Head of caudate nucleus (tissue), 42 donors: ENCODE measurements at regions not wholly inside any gene's neighbourhood (a gene's known extent, or its start where the extent isn't known, plus 50 kb on each side); places are given as distances from the start of the nearest gene placed in this dataset.

Experiments
- DNase-seq, 42 donors: peaks; one replicate each; pipeline versions ENCODE4 v3.0.0 to v3.0.0-alpha.2; 2020 to 2021; ENCODE audit warnings: mixed read lengths in 7 of 42
- intact Hi-C: fragments of 100-400 bp; cut with DNase I; formaldehyde crosslinking; loops from one replicate; pipeline ENCODE4 v1.15.0; 2022

DNA sequence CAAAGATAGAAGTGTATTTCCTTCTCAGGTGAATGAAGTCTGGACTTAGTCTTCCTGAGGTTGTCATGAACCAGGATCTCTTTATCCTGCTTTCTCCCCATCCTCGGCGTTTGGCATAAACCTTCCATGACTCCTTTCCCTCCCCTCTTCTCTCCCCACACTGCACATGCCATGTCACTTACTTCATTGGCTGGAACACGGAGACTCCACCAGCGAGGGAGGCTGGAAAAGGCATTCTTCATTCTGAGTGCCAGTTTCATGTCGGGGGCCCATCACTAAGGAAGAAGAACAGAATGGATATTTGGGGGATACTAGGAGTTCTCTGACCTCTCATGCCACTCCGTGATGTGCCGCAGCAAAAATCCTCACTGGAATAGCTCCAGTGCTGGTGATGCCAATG is 105.6 kb downstream of the VCPKMT start:
- no peak for DNase-seq
- intact Hi-C loops, result no loop called here

- intact Hi-C loops, result no loop called here
- no peak for DNase-seq
Measured at GRCh38 chr14:50011242-50011641, 105.1 kb downstream of the VCPKMT start.

- DNase-seq, result no peak
- intact Hi-C loops, result no loop called here
Measured at GRCh38 chr14:50012644-50013043, 103.7 kb downstream of the VCPKMT start.

- DNase-seq, result no peak
- intact Hi-C loops, result no loop called here
Measured at GRCh38 chr14:50013198-50013918, 103.0 kb downstream of the VCPKMT start.

GRCh38 chr14:50013934-50014333 is 102.4 kb downstream of the VCPKMT start:
- no peak for DNase-seq
- intact Hi-C loops, result no loop called here

DNA sequence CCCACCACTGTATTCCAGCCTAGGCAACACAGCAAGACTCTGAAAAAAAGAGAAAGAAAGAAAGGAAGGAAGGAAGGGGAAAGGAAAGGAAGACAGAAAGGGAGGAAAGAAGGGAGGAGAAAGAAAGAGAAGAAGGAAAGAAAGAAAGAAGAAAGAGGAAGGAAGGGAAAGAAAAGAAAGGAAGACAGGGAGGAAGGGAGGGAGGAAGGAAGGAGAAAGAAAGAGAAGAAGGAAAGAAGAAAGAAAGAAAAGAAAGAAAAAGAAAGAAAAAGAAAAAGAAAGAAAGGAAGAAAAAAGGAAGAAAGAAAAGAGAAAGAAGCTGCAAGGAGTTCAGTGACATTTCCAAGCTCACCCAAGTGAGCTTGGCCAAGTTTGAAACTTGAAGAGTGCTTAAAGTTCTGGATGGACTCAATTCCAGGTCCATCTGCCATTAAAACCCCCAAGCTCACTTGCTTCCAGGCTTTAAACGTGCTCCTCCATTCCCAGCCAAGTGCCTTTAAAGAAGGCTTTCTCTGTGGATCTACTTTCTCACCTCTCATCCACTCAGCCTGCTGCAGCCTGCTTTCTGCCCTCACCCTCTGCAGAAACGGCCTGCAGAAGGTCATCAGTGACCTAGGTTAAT is 101.5 kb downstream of the VCPKMT start:
- no peak for DNase-seq
- intact Hi-C loops, result no loop called here

DNA sequence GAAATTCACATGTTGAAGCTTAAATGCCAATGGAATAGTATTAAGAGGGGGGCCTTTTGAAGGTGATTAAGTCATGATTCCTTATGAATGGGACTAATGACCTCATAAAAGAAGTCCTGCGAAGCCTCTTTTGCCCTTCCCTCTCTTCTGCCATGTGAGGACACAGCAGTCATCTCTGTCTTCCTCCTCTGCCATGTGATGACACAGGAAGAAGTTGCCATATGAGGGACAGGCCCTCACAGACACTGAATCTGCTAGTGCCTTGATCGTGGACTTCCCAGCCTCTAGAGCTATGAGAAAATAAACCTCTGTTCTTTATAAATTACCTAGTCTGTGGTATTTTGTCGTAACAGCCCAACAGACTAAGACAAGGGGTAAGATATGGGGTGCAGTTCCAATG is 100.7 kb downstream of the VCPKMT start:
- intact Hi-C loops, result no loop called here

DNA sequence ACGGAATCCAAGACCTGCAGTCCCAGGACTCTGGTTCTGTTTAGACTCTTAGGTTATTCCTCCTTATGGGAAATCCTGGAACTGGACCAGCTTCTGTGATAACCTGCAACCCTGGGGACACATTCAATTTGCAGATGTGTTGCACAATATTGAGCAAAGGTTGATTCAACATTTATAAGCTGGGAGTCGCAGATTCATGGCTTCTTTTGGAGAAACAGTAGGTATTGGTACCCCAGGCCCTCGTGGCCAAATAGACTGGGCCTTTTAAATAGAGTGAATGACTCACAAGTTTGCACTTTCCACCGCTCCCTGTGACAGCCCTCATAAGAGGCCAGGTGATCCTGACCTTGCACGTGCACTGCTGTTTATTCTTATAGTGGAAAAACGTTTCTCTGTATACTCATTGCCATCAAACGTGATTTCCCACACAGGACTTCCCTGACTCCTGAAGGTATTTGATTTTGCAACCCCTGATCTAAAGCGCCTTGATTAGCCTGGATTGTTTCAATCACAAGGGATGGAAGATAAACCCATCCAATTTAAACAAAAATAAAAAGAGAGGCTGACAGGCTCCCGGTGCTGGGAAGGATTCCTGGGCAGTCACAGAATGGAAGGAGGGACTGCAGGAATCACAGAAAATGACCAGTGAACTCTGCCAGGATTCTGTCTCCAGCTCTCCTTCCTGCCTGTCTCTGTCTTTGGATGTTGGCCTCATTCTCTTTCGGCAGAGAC is 98.0 kb downstream of the VCPKMT start:
- no peak for DNase-seq
- intact Hi-C loops, result no loop called here

More for the DNA sequence above, 100.7 kb downstream of the VCPKMT start:
- DNase-seq, result no peak

GRCh38 chr14:50018933-50019210 is 97.5 kb downstream of the VCPKMT start:
- no peak for DNase-seq
- intact Hi-C loops, result no loop called here

DNA sequence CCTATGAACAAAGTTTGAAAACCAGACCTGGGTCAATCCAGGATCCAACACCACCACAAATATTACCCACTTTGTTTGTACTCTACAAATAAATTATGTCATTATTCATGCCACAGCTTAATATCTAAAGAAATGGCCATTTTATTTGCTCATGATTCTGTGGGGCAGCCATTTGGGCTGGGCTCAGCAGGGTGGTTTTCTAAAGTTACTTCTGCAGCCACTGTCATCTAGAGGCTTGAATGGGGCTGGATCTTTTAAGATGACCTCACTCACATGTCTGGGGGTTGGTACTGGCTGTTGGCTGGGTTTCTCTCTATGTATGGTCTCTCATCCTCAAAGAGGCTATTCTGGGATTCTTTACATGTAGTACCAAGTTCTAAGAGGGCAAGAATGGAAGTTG is 96.2 kb downstream of the VCPKMT start:
- intact Hi-C loops, result no loop called here
- DNase-seq, result no peak

DNA sequence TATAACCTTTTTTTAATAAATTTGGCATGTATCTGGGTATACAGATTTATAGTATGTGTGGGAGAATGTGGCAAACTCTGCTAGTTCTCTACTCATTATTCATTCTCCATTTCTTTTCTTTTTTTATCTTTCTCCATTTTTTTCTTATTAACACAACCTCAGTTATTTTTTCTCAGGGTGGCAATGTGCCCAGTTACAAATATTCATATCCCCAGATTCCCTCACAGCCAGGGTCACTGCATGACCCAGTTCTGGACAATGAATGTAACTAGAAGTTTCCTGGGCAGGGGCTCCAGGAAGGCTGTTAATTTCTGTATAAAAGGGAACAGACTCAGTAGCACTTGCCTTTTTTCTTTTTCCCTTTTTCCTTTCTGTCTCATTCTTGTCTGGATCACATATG is 95.6 kb downstream of the VCPKMT start:
- intact Hi-C loops, result no loop called here
- no peak for DNase-seq

GRCh38 chr14:50021261-50022031 is 94.9 kb downstream of the VCPKMT start:
- intact Hi-C loops, result no loop called here
- DNase-seq, result no peak

GRCh38 chr14:50022661-50023060 is 93.7 kb downstream of the VCPKMT start:
- intact Hi-C loops, result no loop called here
- DNase-seq, result no peak

GRCh38 chr14:50023671-50024490 is 92.5 kb downstream of the VCPKMT start:
- intact Hi-C loops, result no loop called here
- no peak for DNase-seq

DNA sequence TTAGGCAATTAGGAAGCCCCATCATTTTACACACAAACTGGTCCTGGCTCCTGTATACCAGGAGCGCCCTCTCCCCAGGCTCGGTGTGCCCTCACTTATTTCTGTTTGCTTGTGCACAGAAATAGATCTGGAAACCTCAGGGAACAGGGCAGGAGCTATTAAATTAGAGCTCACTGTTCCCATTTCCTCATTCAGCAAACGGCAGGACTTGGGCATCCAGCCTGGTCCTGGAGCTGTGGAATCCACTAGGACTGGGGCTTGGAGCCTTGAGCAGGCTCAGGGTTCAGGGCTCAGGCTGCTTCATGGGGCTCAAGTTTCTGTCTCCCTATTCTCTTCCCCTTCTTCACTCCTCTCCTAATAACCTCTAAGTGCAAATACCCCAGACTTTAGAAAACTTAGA is 91.3 kb downstream of the VCPKMT start:
- intact Hi-C loops, result no loop called here

GRCh38 chr14:50025776-50026175 is 90.6 kb downstream of the VCPKMT start:
- no peak for DNase-seq
- intact Hi-C loops, result no loop called here

More for the DNA sequence above, 91.3 kb downstream of the VCPKMT start:
- no peak for DNase-seq

GRCh38 chr14:50026396-50026795 is 90.0 kb downstream of the VCPKMT start:
- no peak for DNase-seq
- intact Hi-C loops, result no loop called here

DNA sequence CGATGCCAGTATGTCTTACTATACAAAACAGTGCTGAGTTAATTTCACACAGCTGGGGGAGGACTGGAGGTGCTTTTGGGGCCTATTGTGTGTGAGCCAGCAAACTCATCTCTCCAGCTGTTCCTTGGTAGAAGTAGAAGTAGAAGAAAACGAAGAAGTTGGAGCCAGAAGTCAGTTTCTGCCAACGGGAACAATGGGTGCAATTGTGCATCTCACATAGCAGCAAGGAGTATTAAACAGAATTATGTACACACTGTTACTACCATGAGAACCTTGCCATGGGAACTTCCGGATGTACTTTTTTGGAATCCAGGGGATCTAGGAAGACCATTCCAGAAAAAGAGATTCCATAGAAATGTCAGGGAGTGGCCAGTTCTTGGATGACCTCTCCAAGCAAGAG is 88.6 kb downstream of the VCPKMT start:
- no peak for DNase-seq

DNA sequence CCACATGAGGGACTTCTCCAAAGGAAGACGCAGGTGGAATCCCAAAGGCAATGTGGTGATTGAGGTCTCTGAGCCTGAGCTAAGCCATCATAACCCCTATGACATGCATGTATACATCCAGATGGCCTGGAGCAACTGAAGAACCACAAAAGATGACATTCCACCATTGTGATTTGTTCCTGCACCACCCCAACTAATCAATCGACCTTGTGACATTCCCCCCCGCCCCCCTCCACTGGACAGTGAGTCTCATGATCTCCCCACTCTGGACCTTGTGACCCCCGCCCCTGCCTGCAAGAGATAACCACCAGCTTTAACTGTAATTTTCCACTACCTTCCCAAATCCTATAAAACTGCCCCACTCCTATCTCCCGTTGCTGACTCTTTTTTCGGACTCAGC is 87.9 kb downstream of the VCPKMT start:
- DNase-seq, result no peak
- intact Hi-C loops, result no loop called here

More for the DNA sequence above, 88.6 kb downstream of the VCPKMT start:
- intact Hi-C loops, result no loop called here
